Activated T-cell treated with anti-CD3 and anti-CD28 coated beads for 4 hours (primary cell): ENCODE measurements at regions not wholly inside any gene's neighbourhood (a gene's known extent, or its start where the extent isn't known, plus 50 kb on each side); places are given as distances from the start of the nearest gene placed in this dataset.
"Not testable (repeated sequence)": the region's sequence is repeated elsewhere in the genome, so short reads cannot be mapped to it uniquely, and the experiment has no call there.

Experiments
- DNase-seq: peaks from one replicate; pipeline ENCODE4 v3.0.0-alpha.2; 2020

- DNase-seq: no peak
Observed at GRCh38 chr2:212912445-212913103, 238.8 kb downstream of the IKZF2 start.

GRCh38 chr2:212911011-212911410 is 240.4 kb downstream of the IKZF2 start:
- no peak for DNase-seq

GRCh38 chr2:212908682-212909435 is 242.6 kb downstream of the IKZF2 start:
- DNase-seq: no peak

GRCh38 chr2:212908031-212908430 is 243.4 kb downstream of the IKZF2 start:
- DNase-seq: no peak

DNA sequence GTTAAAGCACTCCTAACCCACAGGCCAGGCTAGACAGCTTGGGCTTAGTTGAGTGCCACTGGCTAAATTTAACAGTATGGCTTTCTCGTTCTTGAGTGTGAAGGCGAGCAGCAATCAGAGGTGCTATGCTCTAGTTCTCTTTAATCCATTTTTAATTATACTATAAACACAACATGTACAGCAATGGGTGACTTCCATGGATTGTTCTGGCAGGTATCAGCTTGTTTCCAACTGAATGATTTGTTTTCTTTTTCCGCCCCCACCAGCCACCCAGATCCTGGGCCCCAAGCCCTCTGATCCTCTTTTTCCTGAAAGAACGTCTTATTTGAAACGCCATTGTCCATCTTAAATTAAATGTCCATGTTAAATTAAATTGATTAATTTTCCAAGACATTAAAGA is 244.8 kb downstream of the IKZF2 start:
- no peak for DNase-seq

DNA sequence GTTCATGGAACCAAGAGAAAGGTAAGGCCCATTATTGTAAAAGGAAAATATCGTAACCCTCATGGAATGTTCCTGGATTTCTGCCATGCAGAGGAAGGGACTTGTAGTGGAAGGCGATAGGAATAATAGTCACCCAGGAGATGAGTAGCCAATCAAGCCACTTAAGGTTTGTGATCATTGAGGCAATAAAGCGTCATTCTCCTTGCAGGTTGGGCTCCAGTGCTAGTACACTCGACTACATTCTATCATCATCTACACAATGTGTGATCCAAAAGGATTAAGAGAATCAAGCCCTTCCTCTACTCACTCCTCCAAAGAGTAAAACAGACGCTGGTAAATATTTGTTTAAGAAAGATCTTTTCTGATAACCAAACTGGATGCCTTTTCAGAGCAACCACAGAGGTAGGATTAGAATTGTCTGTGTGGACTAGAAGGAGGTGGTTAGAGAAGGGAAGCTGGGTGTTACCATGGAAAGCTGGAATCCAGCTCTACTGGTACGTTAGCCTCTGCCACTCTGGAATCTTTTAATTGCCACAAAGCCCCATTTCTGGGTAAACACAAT is 245.7 kb downstream of the IKZF2 start:
- no peak for DNase-seq

GRCh38 chr2:212904646-212905045 is 246.8 kb downstream of the IKZF2 start:
- no peak for DNase-seq

DNA sequence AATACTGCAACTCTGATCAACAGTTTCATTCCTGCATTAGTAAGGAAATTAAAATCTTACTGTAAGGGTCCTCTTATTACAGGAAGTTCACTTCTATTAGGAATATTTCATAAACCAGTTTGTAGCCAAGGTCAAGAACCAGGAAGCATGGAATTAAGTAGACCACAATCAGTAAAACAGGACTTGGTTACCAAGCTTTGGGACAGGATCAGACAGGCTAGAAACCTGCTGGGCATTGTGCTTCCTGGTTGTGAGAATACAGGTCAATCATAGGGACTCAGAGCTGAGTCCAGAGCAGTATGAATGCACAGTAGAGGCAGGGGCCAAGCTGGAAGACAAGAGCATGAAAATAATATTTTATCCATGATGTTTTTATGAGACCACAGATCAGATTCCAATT is 248.0 kb downstream of the IKZF2 start:
- no peak for DNase-seq

GRCh38 chr2:212902421-212902820 is 249.0 kb downstream of the IKZF2 start:
- DNase-seq: no peak

- DNase-seq: no peak
Observed at GRCh38 chr2:212901604-212902275, 249.7 kb downstream of the IKZF2 start.

GRCh38 chr2:212900715-212901114 is 250.7 kb downstream of the IKZF2 start:
- DNase-seq: no peak

- no peak for DNase-seq
Observed at GRCh38 chr2:212898011-212898410, 253.4 kb downstream of the IKZF2 start.

DNA sequence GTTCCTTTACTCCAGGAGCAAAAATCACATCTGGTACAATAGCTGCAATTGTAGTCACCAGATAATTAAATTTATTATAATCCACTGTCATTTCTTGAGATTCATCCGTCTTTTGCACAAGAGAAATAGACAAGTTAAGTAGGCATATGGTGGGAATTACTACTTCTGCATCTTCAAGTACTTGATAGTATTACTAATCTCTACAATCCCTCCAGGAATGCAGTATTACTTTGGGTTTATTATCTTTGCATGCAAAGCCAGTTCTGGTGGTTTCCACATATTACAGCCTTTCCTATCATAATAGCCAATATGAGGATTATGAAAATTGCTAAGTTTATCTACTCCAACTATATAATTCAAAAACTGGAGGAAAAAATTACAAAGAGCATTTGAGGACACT is 254.1 kb downstream of the IKZF2 start:
- DNase-seq: no peak

GRCh38 chr2:212894026-212894425 is 257.4 kb downstream of the IKZF2 start:
- DNase-seq: no peak

- DNase-seq: no peak
Observed at GRCh38 chr2:212893216-212893615, 258.2 kb downstream of the IKZF2 start.

DNA sequence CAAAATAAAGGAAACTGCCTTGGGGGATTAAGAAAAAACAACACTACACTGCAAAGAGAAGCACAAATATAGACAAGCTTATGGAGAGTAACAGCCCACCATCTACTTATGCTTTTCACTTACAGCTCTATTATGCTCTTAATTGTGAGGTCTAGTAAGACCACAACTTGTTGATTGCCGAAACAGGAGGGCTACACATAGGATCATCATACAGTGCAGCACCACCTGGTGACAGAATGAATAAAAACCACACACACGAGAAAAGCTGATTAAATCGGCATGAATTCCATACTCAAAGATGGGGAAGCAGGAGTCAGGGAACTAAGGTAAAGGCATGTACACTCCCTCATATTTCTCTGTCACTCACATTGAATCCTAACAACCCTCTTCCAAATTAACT is 259.2 kb downstream of the IKZF2 start:
- DNase-seq: no peak

GRCh38 chr2:212891580-212891979 is 259.8 kb downstream of the IKZF2 start:
- DNase-seq: no peak

DNA sequence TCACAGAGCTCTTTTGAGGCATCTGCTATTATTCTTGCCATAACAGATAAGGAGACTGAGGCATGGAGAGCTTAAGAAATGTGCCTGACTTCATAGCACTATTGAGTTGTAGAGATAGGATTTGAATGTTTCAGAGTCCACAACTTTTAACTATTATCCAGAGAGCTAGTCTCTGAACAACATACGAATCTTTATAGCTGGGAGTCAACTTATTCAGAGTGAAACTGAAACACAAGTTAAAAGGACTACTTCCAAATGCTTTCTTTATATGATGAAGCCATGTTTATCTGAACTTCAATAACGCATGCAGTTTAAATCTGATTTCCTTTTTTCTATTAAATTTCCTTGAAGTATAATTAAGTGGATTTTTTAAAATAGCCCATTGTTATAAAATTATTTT is 268.8 kb downstream of the IKZF2 start:
- DNase-seq: no peak

- not testable (repeated sequence) for DNase-seq
Observed at GRCh38 chr2:212876556-212876955, 274.9 kb downstream of the IKZF2 start.

- DNase-seq: not testable (repeated sequence)
Observed at GRCh38 chr2:212875950-212876349, 275.5 kb downstream of the IKZF2 start.

DNA sequence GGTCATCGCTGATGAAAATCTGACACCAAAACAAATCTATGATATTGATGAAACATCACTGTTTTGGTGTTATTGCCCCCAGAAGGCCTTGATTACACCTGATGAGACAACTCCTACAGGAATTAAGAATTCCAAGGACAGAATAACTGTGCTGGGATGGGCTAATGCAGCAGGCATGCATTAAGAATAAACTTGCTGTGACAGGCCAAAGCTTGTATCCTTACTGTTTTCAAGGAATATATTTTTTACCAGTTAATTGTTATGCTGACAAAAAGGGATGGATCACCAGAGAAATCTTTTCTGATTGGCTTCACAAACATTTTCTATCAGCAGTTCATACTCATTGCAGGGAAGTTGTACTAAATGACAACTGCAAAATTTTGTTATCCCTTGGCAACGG is 278.2 kb downstream of the IKZF2 start:
- no peak for DNase-seq

GRCh38 chr2:212871597-212871996 is 279.8 kb downstream of the IKZF2 start:
- DNase-seq: no peak

DNA sequence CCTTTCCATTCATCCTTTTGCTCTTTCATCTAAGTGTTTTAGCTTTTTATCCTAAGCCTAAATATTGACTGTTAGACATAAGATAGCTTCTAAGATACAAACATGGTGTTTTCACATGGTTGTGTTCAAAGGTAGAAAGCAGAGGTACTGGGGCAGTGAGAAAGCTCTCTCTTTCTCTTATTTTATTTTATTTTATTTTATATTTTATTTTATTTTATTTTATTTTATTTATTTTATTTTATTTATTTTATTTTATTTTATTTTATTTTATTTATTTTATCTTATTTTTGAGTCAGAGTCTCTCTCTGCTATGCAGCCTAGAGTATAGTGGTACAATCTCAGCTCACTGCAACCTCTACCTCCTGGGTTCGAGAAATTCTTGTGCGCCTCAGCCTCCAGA is 287.2 kb downstream of the IKZF2 start:
- DNase-seq: no peak

DNA sequence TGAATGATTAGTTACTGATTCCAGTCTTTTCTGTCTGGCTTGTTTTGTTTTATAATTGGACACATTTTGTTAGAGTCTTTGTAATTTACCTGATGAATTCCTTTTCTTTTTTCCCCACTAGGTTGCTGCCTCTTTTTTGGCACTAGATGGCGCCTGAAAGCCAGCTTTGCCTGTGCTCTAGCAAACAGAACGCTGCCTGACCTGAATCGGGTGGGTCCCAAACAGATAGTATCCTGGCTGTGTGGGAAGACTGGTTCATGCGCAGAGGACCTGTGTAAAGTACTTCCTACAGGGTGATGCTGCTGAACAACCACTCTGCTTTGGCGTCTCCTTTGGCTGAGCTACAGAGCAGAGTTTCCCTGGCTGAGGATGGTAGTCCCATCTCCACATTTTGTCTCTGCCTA is 288.2 kb downstream of the IKZF2 start:
- DNase-seq: no peak
